ENCODE measurements at regions not wholly inside any gene's neighbourhood (a gene's known extent, or its start where the extent isn't known, plus 50 kb on each side); places are given as distances from the start of the nearest gene placed in this dataset.

DNA sequence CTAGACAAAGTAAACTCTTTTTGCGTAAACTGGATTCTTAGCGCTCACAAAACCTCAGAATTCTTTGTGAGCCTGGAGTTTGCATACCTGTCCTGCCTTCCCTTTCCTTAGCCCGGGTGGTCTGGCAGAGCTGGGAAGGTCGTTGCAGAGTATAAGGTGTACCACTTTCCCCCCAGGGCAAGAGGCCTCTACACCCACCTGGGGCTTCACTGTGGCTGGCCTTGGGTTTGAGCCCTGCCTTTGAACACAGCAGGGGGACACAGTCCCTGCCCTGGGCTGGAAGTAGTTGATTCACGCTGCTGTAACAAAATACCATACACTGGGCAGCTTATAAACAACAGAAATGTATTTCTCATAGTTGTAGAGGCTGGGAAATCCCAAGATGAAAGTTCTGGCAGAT lies 133.9 kb downstream of the B3GNT2 start:
- Histone ChIP-seq H3K36me3 (ENCODE audit: insufficient read depth, low read length) (no peaks in the 10 kb centered on the region), H3K79me2 (ENCODE audit: insufficient read depth, low read length) (no peaks in the 10 kb centered on the region)

GRCh38 chr2:62326735-62327134 lies 130.8 kb downstream of the B3GNT2 start:
- Histone ChIP-seq H2AFZ (ENCODE audit: low read length) (no peak overlapping the region), H4K20me1 (ENCODE audit: insufficient read depth, low read length) (no peaks in the 10 kb centered on the region), H3K4me3 (ENCODE audit: insufficient read depth, low read length) (no peak overlapping the region), H3K4me1 (ENCODE audit: insufficient read depth, low read length) (no peaks in the 10 kb centered on the region), H3K27me3 (ENCODE audit: insufficient read depth, low read length) (peaks cover 3% of the 10 kb centered on the region), H3K36me3 (ENCODE audit: insufficient read depth, low read length) (no peaks in the 10 kb centered on the region), H3K27ac (ENCODE audit: low read depth, low read length) (no peak overlapping the region), H3K4me2 (ENCODE audit: insufficient read depth, low read length) (no peak overlapping the region), H3K79me2 (ENCODE audit: insufficient read depth, low read length) (no peaks in the 10 kb centered on the region), H3K9me3 (ENCODE audit: low read depth, low read length) (no peaks in the 10 kb centered on the region)
- no peak for DNase-seq (ENCODE audit: insufficient read length, low spot score, missing footprints)
- TF ChIP-seq CTCF (IDR thresholded peaks at IDR 0.05; ENCODE audit: extremely low read depth, low read depth, low read length) = no peak

More for the DNA sequence above, 133.9 kb downstream of the B3GNT2 start:
- H3K9me3 ChIP-seq (ENCODE audit: low read depth, low read length) = no peaks in the 10 kb centered on the region
- no peaks in the 10 kb centered on the region for H4K20me1 ChIP-seq (ENCODE audit: insufficient read depth, low read length)
- H3K27me3 ChIP-seq (ENCODE audit: insufficient read depth, low read length) = peaks cover 3% of the 10 kb centered on the region
- no peak overlapping the region for H2AFZ ChIP-seq (ENCODE audit: low read length)
- H3K4me1 ChIP-seq (ENCODE audit: insufficient read depth, low read length) = no peaks in the 10 kb centered on the region
- H3K27ac ChIP-seq (ENCODE audit: low read depth, low read length) = no peak overlapping the region
- no peak overlapping the region for H3K4me2 ChIP-seq (ENCODE audit: insufficient read depth, low read length)
- no peak overlapping the region for H3K4me3 ChIP-seq (ENCODE audit: insufficient read depth, low read length)
- no peak for DNase-seq (ENCODE audit: insufficient read length, low spot score, missing footprints)
- no peak for TF ChIP-seq CTCF (IDR thresholded peaks at IDR 0.05; ENCODE audit: extremely low read depth, low read depth, low read length)

GRCh38 chr2:62325398-62325797 lies 129.5 kb downstream of the B3GNT2 start:
- no peak for DNase-seq (ENCODE audit: insufficient read length, low spot score, missing footprints)
- Histone ChIP-seq H3K4me1 (ENCODE audit: insufficient read depth, low read length) (no peaks in the 10 kb centered on the region), H3K9me3 (ENCODE audit: low read depth, low read length) (no peaks in the 10 kb centered on the region), H4K20me1 (ENCODE audit: insufficient read depth, low read length) (no peaks in the 10 kb centered on the region), H3K4me3 (ENCODE audit: insufficient read depth, low read length) (no peak overlapping the region), H3K79me2 (ENCODE audit: insufficient read depth, low read length) (no peaks in the 10 kb centered on the region), H3K27me3 (ENCODE audit: insufficient read depth, low read length) (no peaks in the 10 kb centered on the region), H3K36me3 (ENCODE audit: insufficient read depth, low read length) (no peaks in the 10 kb centered on the region), H3K4me2 (ENCODE audit: insufficient read depth, low read length) (no peak overlapping the region), H2AFZ (ENCODE audit: low read length) (no peak overlapping the region), H3K27ac (ENCODE audit: low read depth, low read length) (no peak overlapping the region)
- no peak for TF ChIP-seq CTCF (IDR thresholded peaks at IDR 0.05; ENCODE audit: extremely low read depth, low read depth, low read length)

GRCh38 chr2:62321380-62322289 lies 125.7 kb downstream of the B3GNT2 start:
- H3K4me1 ChIP-seq (ENCODE audit: insufficient read depth, low read length) = no peaks in the 10 kb centered on the region
- no peaks in the 10 kb centered on the region for H3K27me3 ChIP-seq (ENCODE audit: insufficient read depth, low read length)
- no peaks in the 10 kb centered on the region for H3K36me3 ChIP-seq (ENCODE audit: insufficient read depth, low read length)
- TF ChIP-seq CTCF (IDR thresholded peaks at IDR 0.05; ENCODE audit: extremely low read depth, low read depth, low read length) = no peak
- H2AFZ ChIP-seq (ENCODE audit: low read length) = no peak overlapping the region
- no peak overlapping the region for H3K4me3 ChIP-seq (ENCODE audit: insufficient read depth, low read length)
- H3K9me3 ChIP-seq (ENCODE audit: low read depth, low read length) = no peaks in the 10 kb centered on the region
- H4K20me1 ChIP-seq (ENCODE audit: insufficient read depth, low read length) = no peaks in the 10 kb centered on the region
- no peaks in the 10 kb centered on the region for H3K79me2 ChIP-seq (ENCODE audit: insufficient read depth, low read length)
- no peak for DNase-seq (ENCODE audit: insufficient read length, low spot score, missing footprints)
- H3K27ac ChIP-seq (ENCODE audit: low read depth, low read length) = no peak overlapping the region
- H3K4me2 ChIP-seq (ENCODE audit: insufficient read depth, low read length) = no peak overlapping the region

Data from osteoblast (primary cell).